ENCODE measurements at regions not wholly inside any gene's neighbourhood (a gene's known extent, or its start where the extent isn't known, plus 50 kb on each side); places are given as distances from the start of the nearest gene placed in this dataset.

- no peak for TF ChIP-seq ZNF274 (IDR thresholded peaks at IDR 0.05; ENCODE audit: low read depth, low read length)
- no peak for TF ChIP-seq SUZ12 (IDR thresholded peaks at IDR 0.05; ENCODE audit: extremely low read depth, insufficient read depth, insufficient read length)
- TF ChIP-seq YY1 (IDR thresholded peaks at IDR 0.05; ENCODE audit: insufficient read depth, insufficient read length): no peak
Measured at GRCh38 chr12:58095002-58095401, 153.6 kb downstream of the ATP23 start.
